PC-9 (cell line): ENCODE measurements at regions not wholly inside any gene's neighbourhood (a gene's known extent, or its start where the extent isn't known, plus 50 kb on each side); places are given as distances from the start of the nearest gene placed in this dataset.

Source experiments
- BruUV-seq: library from RNA; stranded (reverse); fragments of 400-500 nt; replicated peaks from 2 replicates; lab custom pipeline; 2021; lab: Mats Ljungman, UMichigan
- CTCF ChIA-PET: fragments of 300-600 bp; sonication (Branson Sonifier 250); formaldehyde crosslinking; loops from one replicate; lab custom pipeline; 2022; ENCODE audit warnings: antibody characterized with exemption; lab: Charles Lee
- POLR2A ChIA-PET: fragments of 300-600 bp; sonication (Branson Sonifier 250); formaldehyde crosslinking; loops from one replicate; lab custom pipeline; 2022; ENCODE audit warnings: antibody characterized with exemption; ENCODE audit not compliant: unreplicated experiment; lab: Charles Lee
- DNase-seq, 2 experiments: peaks; one replicate each; pipeline versions ENCODE4 v3.0.0 to v3.0.0-alpha.2; 2015 to 2022; ENCODE audit warnings: mixed read lengths in 1 of 2
- H2AFZ ChIP-seq: fragments of 200-600 bp; sonication (generic); 2 replicates; pipeline ENCODE4 v1.8.1; 2017; ENCODE audit warnings: antibody characterized with exemption
- H3F3A ChIP-seq: fragments of 200-600 bp; sonication (generic); 2 replicates; pipeline ENCODE4 v1.8.1; 2017; ENCODE audit warnings: antibody characterized with exemption, mild to moderate bottlenecking, low read depth; ENCODE audit not compliant: insufficient read depth
- H3K27ac ChIP-seq: fragments of 200-600 bp; sonication (generic); 2 replicates; pipeline ENCODE4 v1.6.1; 2016; ENCODE audit warnings: mixed run types
- H3K27me3 ChIP-seq: fragments of 200-600 bp; sonication (generic); 2 replicates; pipeline ENCODE4 v1.6.1; 2016; ENCODE audit warnings: low read depth, mixed run types; ENCODE audit not compliant: insufficient read depth
- H3K36me3 ChIP-seq: fragments of 200-600 bp; sonication (generic); 2 replicates; pipeline ENCODE4 v1.6.1; 2016; ENCODE audit warnings: low read depth, mixed run types
- H3K4me1 ChIP-seq: fragments of 200-600 bp; sonication (generic); replicated peaks from 2 replicates; pipeline ENCODE4 v1.6.1; 2016; ENCODE audit warnings: mixed run types; ENCODE audit not compliant: insufficient read depth
- H3K4me2 ChIP-seq: fragments of 200-600 bp; sonication (generic); 2 replicates; pipeline ENCODE4 v1.6.1; 2017; ENCODE audit warnings: mixed run types
- H3K4me3 ChIP-seq: fragments of 200-600 bp; sonication (generic); 2 replicates; pipeline ENCODE4 v1.6.1; 2016; ENCODE audit warnings: mixed run types
- H3K79me2 ChIP-seq: fragments of 200-600 bp; sonication (generic); 2 replicates; pipeline ENCODE4 v1.6.1; 2017; ENCODE audit warnings: low read depth, mixed run types
- H3K9me2 ChIP-seq: fragments of 200-600 bp; sonication (generic); 2 replicates; pipeline ENCODE4 v1.8.1; 2017; ENCODE audit warnings: mild to moderate bottlenecking; ENCODE audit not compliant: insufficient read depth
- H3K9me3 ChIP-seq: fragments of 200-600 bp; sonication (generic); 2 replicates; pipeline ENCODE4 v1.8.1; 2016; ENCODE audit warnings: low read depth; ENCODE audit not compliant: insufficient read depth
- H4K20me1 ChIP-seq: fragments of 200-600 bp; sonication (generic); 2 replicates; pipeline ENCODE4 v1.8.1; 2017; ENCODE audit not compliant: insufficient read depth
- EZH2 ChIP-seq: fragments of 200-600 bp; sonication (generic); IDR thresholded peaks from 2 replicates; pipeline ENCODE4 v1.8.0; 2017; ENCODE audit warnings: antibody characterized with exemption, low read depth
- intact Hi-C: fragments of 100-400 bp; cut with micrococcal nuclease; formaldehyde crosslinking; loops from one replicate; pipeline ENCODE4 v1.10.0; 2022; ENCODE audit not compliant: unreplicated experiment
- TF ChIP-seq, protein P1 (sequence below): fragments of 200-600 bp; sonication (generic); conservative IDR thresholded peaks from 2 replicates; pipeline ENCODE4 v1.6.1; 2017; ENCODE audit warnings: mixed run types, antibody characterized with exemption, mild to moderate bottlenecking, moderate library complexity

DNA sequence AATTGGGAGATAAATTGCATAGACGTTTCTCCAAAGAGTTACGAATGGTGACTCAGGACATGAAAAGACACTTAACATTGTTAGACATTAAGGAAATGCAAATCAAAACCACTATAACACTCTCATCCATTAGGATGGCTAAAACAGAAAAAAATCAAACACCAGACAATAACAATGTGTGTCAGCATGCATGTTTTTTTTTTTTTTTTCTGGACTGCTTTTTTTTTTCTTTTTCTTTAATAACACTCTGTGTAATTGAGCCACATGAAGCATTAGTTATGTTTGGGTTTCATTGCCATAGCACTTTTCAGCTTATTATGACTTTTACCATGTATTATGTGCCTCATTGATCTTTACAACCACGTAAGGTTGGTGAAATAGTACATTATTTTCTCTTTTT, 95.0 kb downstream of the NFKBIZ start:
- no peaks in the 10 kb centered on the region for H3K36me3 ChIP-seq

GRCh38 chr3:101945980-101946379, 96.7 kb downstream of the NFKBIZ start:
- CTCF ChIA-PET, result no interaction called here

More for the DNA sequence above, 95.0 kb downstream of the NFKBIZ start:
- no TSS peak for BruUV-seq
- POLR2A ChIA-PET, result interaction anchor here (0.5 kb wide), 1 partner anchor 96 kb away, joined by 3 read pairs; no protein-coding TSS in a partner anchor
- H3K27ac ChIP-seq, result no peak overlapping the region
- H3F3A ChIP-seq, result no peaks in the 10 kb centered on the region
- H2AFZ ChIP-seq, result no peak overlapping the region
- no peaks in the 10 kb centered on the region for H4K20me1 ChIP-seq
- no peaks in the 10 kb centered on the region for H3K9me2 ChIP-seq
- H3K9me3 ChIP-seq, result no peaks in the 10 kb centered on the region; the same call in 1 of the 2 replicates
- no peak overlapping the region for H3K4me2 ChIP-seq
- CTCF ChIA-PET, result interaction anchor here (0.7 kb wide), 1 partner anchor 89 kb away, joined by 9 read pairs; no protein-coding TSS in a partner anchor
- no peak for TF ChIP-seq EZH2
- TF ChIP-seq, protein P1, sequence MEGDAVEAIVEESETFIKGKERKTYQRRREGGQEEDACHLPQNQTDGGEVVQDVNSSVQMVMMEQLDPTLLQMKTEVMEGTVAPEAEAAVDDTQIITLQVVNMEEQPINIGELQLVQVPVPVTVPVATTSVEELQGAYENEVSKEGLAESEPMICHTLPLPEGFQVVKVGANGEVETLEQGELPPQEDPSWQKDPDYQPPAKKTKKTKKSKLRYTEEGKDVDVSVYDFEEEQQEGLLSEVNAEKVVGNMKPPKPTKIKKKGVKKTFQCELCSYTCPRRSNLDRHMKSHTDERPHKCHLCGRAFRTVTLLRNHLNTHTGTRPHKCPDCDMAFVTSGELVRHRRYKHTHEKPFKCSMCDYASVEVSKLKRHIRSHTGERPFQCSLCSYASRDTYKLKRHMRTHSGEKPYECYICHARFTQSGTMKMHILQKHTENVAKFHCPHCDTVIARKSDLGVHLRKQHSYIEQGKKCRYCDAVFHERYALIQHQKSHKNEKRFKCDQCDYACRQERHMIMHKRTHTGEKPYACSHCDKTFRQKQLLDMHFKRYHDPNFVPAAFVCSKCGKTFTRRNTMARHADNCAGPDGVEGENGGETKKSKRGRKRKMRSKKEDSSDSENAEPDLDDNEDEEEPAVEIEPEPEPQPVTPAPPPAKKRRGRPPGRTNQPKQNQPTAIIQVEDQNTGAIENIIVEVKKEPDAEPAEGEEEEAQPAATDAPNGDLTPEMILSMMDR, result no peak
- H3K79me2 ChIP-seq, result no peaks in the 10 kb centered on the region
- no peak overlapping the region for H3K4me3 ChIP-seq
- intact Hi-C loops, result loop anchor here (5.0 kb wide), 1 partner anchor 132 kb away; no protein-coding TSS in a partner anchor
- H3K27me3 ChIP-seq, result no peaks in the 10 kb centered on the region
- no peak for DNase-seq
- H3K4me1 ChIP-seq, result peaks cover 11% of the 10 kb centered on the region

DNA sequence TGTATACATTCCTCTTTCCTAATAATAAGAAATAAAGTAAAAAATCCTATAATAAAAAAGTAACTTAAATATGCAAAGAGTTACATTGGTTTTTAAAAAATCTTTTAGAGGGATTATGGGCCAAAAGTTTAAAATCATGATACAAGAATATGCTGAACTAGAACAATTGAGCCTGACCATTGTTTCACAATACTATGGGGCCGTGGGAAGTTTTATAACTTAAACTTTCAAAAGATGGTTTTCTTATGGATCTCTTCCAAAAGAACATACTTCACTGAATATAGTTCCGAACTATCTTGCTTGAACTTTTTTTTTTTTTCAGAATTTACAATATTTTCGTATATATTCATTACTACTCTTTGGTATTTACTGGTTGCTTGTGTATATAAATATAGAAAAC, 97.6 kb downstream of the NFKBIZ start:
- BruUV-seq, result no TSS peak
- TF ChIP-seq, protein P1, result no peak
- TF ChIP-seq EZH2, result no peak
- DNase-seq, result no peak
- Histone ChIP-seq H2AFZ (no peak overlapping the region), H3K4me2 (no peak overlapping the region), H3K79me2 (no peaks in the 10 kb centered on the region), H3K27ac (no peak overlapping the region), H4K20me1 (no peaks in the 10 kb centered on the region), H3K4me3 (no peak overlapping the region), H3K9me2 (no peaks in the 10 kb centered on the region), H3K36me3 (no peaks in the 10 kb centered on the region), H3F3A (0 out of 2 replicates have a peak, but pooled peaks cover 3% of the 10 kb centered on the region), H3K9me3 (peaks cover 3% of the 10 kb centered on the region; the same call in 1 of the 2 replicates), H3K27me3 (no peaks in the 10 kb centered on the region), H3K4me1 (peaks cover 8% of the 10 kb centered on the region)
- intact Hi-C loops, result no loop called here
- POLR2A ChIA-PET, result no interaction called here
- CTCF ChIA-PET, result no interaction called here

More at GRCh38 chr3:101945980-101946379, 96.7 kb downstream of the NFKBIZ start:
- no peaks in the 10 kb centered on the region for H3K9me2 ChIP-seq
- intact Hi-C loops, result no loop called here
- H3K27ac ChIP-seq, result no peak overlapping the region
- no TSS peak for BruUV-seq
- no peaks in the 10 kb centered on the region for H3K79me2 ChIP-seq
- no peak for DNase-seq
- no peak overlapping the region for H2AFZ ChIP-seq
- TF ChIP-seq, protein P1, result no peak
- TF ChIP-seq EZH2, result no peak
- no peak overlapping the region for H3K4me2 ChIP-seq
- peaks cover 3% of the 10 kb centered on the region; the same call in 1 of the 2 replicates for H3K9me3 ChIP-seq
- no peaks in the 10 kb centered on the region for H3K36me3 ChIP-seq
- no peak overlapping the region for H3K4me3 ChIP-seq
- 0 out of 2 replicates have a peak, but pooled peaks cover under 1% of the 10 kb centered on the region for H3K4me1 ChIP-seq
- H3K27me3 ChIP-seq, result no peaks in the 10 kb centered on the region
- POLR2A ChIA-PET, result no interaction called here
- H4K20me1 ChIP-seq, result no peaks in the 10 kb centered on the region
- no peaks in the 10 kb centered on the region for H3F3A ChIP-seq
